Lung (tissue), 11 donors: ENCODE measurements at regions not wholly inside any gene's neighbourhood (a gene's known extent, or its start where the extent isn't known, plus 50 kb on each side); places are given as distances from the start of the nearest gene placed in this dataset.
A peak's percentile ranks its signal among the peaks of the same experiment; 100 is the strongest.

Experiments used
- ATAC-seq: fragments of 200-7000 bp; cut with Tn5 transposase; one replicate; pipeline ENCODE4 v1.9.1; 2020; ENCODE audit warnings: moderate number of reproducible peaks; ENCODE audit not compliant: insufficient read depth, low FRiP score
- DNase-seq, 3 donors: peaks; one replicate each; pipeline ENCODE4 v3.0.0-alpha.2; 2013 to 2017
- H3K27ac ChIP-seq, 2 donors: one replicate each; pipeline ENCODE4 v1.5.1; 2013; ENCODE audit warnings: mild to moderate bottlenecking in 2 of 2, moderate library complexity in 2 of 2, control low read depth in 1 of 2, inconsistent platforms in 1 of 2, low read depth in 1 of 2, low read length in 1 of 2
- H3K27me3 ChIP-seq, 3 donors: one replicate each; pipeline ENCODE4 v1.5.1; 2013; ENCODE audit warnings: low read length in 2 of 3; ENCODE audit not compliant: control insufficient read depth in 3 of 3, insufficient read depth in 3 of 3
- H3K36me3 ChIP-seq, 4 donors: one replicate each; pipeline ENCODE4 v1.5.1; 2013; ENCODE audit warnings: low read length in 4 of 4, mild to moderate bottlenecking in 1 of 4, moderate library complexity in 1 of 4; ENCODE audit not compliant: control insufficient read depth in 4 of 4, insufficient read depth in 4 of 4
- H3K4me1 ChIP-seq, 5 donors: one replicate each; pipeline ENCODE4 v1.5.1; 2013; ENCODE audit warnings: low read length in 5 of 5, mild to moderate bottlenecking in 2 of 5, moderate library complexity in 1 of 5; ENCODE audit not compliant: control insufficient read depth in 5 of 5, insufficient read depth in 5 of 5
- H3K4me3 ChIP-seq: one replicate; pipeline ENCODE4 v1.5.1; 2013; ENCODE audit warnings: mild to moderate bottlenecking, control low read depth, moderate library complexity
- H3K9ac ChIP-seq, 2 donors: one replicate each; pipeline ENCODE4 v1.5.1; 2013; ENCODE audit warnings: low read length in 2 of 2, control low read depth in 1 of 2; ENCODE audit not compliant: insufficient read depth in 1 of 2
- H3K9me3 ChIP-seq, 4 donors: one replicate each; pipeline ENCODE4 v1.5.1; 2013; ENCODE audit warnings: low read length in 3 of 4, mild to moderate bottlenecking in 1 of 4, moderate library complexity in 1 of 4; ENCODE audit not compliant: control insufficient read depth in 4 of 4, insufficient read depth in 3 of 4
- WGBS, 2 donors: extraction: QIAGEN DNeasy Blood & Tissue Kit; methylation state at CpG; one replicate each; pipeline ENCODE4 v1.1.7; 2013; 5-methylcytosine and 5-hydroxymethylcytosine counted together
- TF ChIP-seq, protein P1 (sequence below): IDR thresholded peaks from 2 replicates; pipeline ENCODE4 v1.5.1; 2012; ENCODE audit warnings: mild to moderate bottlenecking; ENCODE audit errors: control extremely low read depth, extremely low read depth
- donor health status: control.
- donor health status: control.
- donor health status: Bipolar disorder and iron deficiency.
- donor health status: healthy.
- donor health status: DM: yes; HTN: yes; CAD: no.

DNA sequence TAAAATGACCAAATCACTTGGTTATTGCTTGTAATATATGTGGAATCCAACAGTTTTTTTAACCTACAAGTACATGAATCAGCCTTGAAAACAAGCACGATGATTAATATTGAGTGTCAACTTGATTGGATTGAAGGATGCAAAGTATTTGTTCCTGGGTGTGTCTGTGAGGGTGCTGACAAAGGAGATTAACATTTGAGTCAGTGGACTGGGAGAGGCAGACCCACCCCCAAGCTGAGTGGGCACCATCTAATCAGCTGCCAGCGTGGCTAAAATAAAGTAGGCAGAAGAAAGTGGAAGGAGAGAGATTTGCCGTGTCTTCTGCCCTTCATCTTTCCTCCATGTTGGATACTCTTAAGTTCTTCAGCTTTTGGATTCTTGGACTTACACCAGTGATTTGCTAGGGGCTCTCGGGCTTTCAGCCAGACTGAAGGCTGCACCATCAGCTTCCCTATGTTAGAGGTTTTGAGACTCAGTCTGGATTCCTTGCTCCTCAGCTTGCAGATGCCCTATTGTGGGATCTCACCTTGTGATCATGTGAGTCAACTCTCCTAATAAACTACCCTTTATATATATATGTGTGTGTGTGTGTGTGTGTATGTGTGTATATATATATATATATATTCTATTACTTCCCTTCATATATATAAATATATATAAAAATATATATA lies 118.4 kb upstream of the WDR11 start:
- Histone ChIP-seq H3K36me3 (no peaks in the 10 kb centered on the region), H3K9me3 (no peaks in the 10 kb centered on the region), H3K27ac (no peak overlapping the region), H3K27me3 (peaks cover 0 to 3% (median 2%) of the 10 kb centered on the region in 3 donors), H3K4me3 (no peak overlapping the region), H3K9ac (no peak overlapping the region), H3K4me1 (no peaks in the 10 kb centered on the region)
- no peak for ATAC-seq
- TF ChIP-seq, protein P1, sequence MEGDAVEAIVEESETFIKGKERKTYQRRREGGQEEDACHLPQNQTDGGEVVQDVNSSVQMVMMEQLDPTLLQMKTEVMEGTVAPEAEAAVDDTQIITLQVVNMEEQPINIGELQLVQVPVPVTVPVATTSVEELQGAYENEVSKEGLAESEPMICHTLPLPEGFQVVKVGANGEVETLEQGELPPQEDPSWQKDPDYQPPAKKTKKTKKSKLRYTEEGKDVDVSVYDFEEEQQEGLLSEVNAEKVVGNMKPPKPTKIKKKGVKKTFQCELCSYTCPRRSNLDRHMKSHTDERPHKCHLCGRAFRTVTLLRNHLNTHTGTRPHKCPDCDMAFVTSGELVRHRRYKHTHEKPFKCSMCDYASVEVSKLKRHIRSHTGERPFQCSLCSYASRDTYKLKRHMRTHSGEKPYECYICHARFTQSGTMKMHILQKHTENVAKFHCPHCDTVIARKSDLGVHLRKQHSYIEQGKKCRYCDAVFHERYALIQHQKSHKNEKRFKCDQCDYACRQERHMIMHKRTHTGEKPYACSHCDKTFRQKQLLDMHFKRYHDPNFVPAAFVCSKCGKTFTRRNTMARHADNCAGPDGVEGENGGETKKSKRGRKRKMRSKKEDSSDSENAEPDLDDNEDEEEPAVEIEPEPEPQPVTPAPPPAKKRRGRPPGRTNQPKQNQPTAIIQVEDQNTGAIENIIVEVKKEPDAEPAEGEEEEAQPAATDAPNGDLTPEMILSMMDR, result no peak
- 90 to 92% methylated on average over 4 of the region's 4 CpGs for WGBS, 2 donors
- DNase-seq, result peak in 1 of 3 donors; percentile 7

GRCh38 chr10:120734483-120735078 lies 116.6 kb upstream of the WDR11 start:
- no peaks in the 10 kb centered on the region for H3K9me3 ChIP-seq
- H3K9ac ChIP-seq, result no peak overlapping the region
- TF ChIP-seq, protein P1, result no peak
- H3K4me3 ChIP-seq, result no peak overlapping the region
- ATAC-seq, result no peak
- peak in 1 of 3 donors; percentile 36 for DNase-seq
- H3K36me3 ChIP-seq, result no peaks in the 10 kb centered on the region
- H3K27me3 ChIP-seq, result peaks cover 0 to 11% (median 3%) of the 10 kb centered on the region in 3 donors
- H3K27ac ChIP-seq, result no peak overlapping the region
- 59 to 69% methylated on average over 6 of the region's 6 CpGs for WGBS, 2 donors
- H3K4me1 ChIP-seq, result no peaks in the 10 kb centered on the region

DNA sequence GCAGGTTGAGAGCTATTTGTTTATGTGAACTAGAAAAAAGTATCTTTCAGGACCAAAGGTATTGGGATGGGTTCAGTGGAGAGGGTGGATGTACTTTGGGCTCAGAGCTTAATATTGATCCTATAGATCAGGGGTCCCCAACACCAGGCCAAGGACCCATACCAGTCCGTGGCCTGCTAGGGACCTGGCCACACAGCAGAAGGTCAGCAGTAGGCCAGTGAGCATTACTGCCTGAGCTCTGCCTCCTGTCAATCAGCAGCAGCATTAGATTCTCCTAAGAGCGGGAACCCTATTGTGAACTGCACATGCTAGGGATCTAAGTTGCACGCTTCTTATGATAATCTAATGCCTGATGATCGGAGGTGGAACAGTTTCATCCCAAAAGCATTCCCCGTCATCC lies 115.8 kb upstream of the WDR11 start:
- H3K9me3 ChIP-seq, result no peaks in the 10 kb centered on the region
- no peak overlapping the region for H3K4me3 ChIP-seq
- 90 to 93% methylated on average over 5 of the region's 5 CpGs for WGBS, 2 donors
- peaks cover 0 to 11% (median 7%) of the 10 kb centered on the region in 3 donors for H3K27me3 ChIP-seq
- no peak overlapping the region for H3K27ac ChIP-seq
- ATAC-seq (no peak), DNase-seq (no peak)
- H3K36me3 ChIP-seq, result no peaks in the 10 kb centered on the region
- H3K4me1 ChIP-seq, result no peaks in the 10 kb centered on the region
- TF ChIP-seq, protein P1, result no peak
- no peak overlapping the region for H3K9ac ChIP-seq
